ENCODE measurements at regions not wholly inside any gene's neighbourhood (a gene's known extent, or its start where the extent isn't known, plus 50 kb on each side); places are given as distances from the start of the nearest gene placed in this dataset.

DNA sequence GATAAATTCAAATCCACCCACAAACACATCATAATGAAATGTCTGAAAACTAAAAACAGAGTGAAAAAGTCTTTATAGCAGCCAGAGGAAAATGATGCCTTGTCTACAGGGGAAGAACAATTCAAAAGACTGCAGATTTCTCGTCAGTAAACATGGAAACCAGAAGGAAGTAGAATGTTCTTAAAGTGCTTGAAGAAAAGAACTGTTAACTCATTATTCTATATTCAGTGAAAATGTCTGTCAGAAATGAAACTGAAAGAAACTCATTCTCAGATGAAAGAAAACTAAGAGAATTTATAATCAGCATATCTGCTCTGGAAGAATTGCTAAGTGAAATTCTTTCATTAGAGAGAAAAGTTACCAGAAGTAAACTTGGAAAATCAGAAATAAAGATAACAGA lies 416.1 kb downstream of the TBC1D32 start:
- DNase-seq: no peak

GRCh38 chr6:120916844-120917243 lies 417.4 kb downstream of the TBC1D32 start:
- DNase-seq: no peak

GRCh38 chr6:120913486-120913885 lies 420.8 kb downstream of the TBC1D32 start:
- DNase-seq: no peak

DNA sequence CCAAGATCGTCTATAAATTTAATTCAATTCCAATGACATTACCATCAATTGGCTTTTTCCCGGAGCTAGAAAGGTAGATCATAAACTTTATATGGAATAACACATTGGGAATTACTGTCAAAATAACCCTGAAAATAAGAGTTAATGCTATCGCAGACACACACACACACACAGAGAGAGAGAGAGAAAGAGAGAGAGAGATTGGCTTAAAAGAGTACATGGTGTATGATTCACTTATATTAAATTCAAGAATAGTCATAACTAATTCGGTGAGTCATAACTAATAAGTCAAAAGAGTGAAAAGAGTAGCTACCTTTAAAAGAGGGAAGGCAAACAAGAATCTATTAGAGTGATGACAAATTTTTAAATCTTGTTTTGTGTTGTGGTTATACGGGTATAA lies 425.5 kb downstream of the TBC1D32 start:
- no peak for DNase-seq

GRCh38 chr6:120903836-120904235 lies 430.4 kb downstream of the TBC1D32 start:
- no peak for DNase-seq

DNA sequence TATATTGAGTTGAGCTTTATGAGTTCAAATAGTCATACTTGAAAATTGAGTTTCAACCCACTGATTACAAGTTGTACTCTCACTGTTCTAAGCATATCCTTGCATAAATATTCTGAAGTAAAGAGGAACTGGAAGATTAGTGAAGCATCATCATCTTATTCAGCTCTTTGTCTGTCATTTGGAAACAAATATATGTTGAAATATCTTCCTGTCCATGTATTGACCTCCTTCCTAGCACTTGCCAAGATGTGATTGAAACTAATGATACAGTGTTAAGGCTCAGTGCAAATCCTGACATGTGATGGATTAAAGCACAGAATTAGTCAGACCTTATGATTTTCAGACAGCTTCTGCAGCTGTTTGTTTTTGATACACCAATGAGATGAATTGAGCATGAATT lies 434.3 kb downstream of the TBC1D32 start:
- DNase-seq: no peak

DNA sequence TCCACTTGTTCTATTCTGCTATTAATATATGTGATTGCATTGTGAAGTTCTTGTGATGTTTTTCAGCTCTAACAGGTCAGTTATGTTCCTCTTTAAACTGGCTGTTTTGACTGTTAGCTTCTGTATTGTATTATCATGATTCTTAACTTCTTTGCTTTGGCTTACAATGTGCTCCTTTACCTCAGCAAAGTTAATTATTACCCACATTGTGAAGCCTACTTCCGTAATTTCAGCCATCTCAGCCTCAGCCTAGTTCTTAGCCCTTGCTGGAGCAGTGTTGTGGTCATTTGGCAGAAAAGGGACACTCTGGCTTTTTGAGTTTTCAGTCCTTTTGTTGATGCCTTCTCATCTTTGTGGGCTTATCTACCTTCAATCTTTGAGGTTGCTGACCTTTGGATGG lies 440.2 kb downstream of the TBC1D32 start:
- DNase-seq: no peak

- no peak for DNase-seq
These were observed 457.3 kb downstream of the TBC1D32 start for GRCh38 chr6:120876931-120877330.

- DNase-seq: no peak
These were observed 457.9 kb downstream of the TBC1D32 start for GRCh38 chr6:120876424-120876823.

DNA sequence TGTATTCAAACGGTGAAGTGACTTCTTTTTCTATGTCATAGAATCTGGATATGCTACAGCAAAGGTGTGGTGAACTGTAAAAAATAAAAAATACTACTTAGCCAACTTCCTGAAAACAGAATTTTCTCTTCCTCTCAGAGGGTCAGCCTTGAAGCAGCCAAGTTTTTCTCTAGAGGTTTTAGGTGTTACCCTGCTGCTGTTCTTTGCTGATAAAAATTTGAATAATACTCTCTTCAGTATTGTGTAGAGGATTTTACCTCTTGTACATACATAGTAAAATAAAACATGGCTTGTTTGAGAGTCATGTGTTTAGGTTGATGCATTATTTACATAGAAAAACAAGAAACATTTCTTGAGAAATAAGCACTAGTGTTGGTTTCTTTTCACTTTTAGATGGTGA lies 458.4 kb downstream of the TBC1D32 start:
- DNase-seq: no peak

DNA sequence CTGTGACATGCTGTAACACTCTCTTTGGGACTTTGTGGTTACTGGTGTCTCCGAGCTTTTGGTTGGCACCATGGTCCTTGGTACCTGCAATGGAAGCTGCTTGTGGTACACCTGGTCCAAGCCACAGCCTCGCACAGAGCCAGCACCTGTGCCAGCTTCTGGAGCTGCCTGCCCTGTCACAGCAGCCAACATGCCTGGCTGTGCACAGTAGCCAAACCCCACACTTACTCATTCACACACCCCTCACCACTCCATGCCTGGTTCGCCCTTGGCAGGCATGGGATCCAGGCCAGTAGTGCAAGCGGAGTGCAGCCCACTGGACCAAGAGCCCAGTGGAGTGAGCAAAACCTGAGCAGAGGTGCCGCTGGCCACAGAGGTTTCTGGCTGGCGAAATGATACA lies 459.9 kb downstream of the TBC1D32 start:
- no peak for DNase-seq

- no peak for DNase-seq
These were observed 461.0 kb downstream of the TBC1D32 start for GRCh38 chr6:120873125-120873865.

DNA sequence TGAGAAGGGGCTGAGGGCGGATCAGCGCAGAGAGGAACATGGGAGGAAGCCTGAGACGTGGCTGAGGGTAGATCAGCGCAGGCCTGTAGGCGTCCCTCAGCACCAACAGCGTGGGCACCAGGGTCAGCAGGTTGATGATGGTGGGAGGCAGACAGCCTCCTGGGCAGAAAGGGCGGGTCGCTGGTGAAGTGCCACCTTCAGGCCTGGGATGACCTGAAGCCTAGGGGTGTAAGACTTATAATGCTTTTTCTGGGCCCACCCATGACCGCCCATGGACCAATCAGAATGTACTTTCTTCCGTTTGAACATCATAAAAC lies 462.1 kb downstream of the TBC1D32 start:
- DNase-seq: no peak

DNA sequence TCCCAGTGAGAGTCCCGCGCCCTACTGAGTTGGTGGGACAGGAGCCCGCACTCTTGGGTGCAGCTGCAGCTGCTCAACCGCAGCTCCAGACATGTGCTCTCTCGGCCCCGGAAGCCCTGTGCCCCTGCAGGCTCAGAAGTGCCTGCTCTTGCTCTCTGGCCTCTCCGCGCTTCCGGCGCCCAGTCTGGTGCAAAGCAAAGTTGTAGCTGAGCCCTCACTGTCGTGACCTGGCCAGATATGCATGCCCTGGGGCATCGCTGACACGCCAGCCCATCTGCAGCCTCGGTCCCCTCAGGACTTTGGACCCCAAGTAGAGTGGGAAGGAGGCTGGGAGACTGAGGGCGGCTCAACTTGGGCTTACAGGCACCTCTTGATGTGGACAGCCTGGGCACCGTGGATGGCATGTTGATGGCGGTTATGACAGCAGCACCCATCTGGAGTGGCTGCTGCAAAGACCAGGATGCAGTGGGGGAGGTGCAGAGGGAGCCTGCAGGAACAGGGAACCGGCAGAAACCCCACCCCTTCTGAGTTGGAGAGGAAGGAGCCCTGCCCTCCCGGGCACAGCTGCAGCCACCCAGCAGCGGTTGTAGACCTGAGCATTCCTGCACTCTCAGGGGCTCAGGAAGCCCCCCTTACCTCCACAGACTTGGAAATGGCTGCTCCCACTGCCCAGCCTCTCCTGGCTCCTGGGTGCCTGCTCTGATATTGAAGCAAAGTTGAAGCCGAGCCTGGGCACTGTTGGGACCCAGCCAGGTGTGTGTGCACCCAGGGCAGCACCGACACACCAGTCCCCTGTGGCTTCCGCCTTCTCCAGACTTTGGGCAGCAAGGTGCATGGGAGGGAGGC lies 462.6 kb downstream of the TBC1D32 start:
- DNase-seq: no peak

DNA sequence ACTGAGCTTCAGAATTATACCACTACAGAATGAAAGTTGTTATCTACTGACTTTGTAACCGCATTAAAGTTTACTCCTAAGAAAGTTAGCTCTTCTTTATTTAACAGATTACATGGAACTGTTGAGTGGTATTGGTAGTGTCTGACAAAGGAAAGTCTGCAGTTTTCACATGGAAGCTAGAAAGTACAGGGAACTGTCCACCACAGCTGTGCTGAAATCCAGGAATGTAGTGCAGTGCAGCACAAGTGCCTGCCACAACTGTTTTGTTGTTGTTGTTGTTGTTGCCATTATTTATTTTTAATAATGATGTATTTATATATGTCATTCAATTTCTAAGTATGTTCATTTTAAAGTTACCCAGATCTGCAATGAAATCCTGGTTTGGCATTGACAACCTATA lies 464.9 kb downstream of the TBC1D32 start:
- no peak for DNase-seq

DNA sequence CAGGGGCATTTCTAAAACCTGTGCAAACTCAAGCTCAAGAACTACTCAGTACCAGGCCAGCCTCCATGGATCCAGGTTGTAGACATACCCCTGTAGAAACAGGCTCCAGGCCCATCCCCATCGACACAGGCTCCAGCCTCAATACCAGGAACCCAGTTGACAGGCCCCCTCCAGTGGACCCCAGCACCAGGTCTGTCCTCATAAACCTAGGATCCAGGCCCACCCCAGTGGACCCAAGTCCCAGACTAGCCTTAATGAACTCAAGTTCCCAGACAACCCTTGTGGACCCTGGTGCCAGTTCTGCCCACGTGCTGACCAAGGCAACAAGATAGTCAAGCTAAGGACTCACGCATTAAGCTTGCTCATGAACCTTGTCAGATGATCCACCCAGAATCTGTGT lies 476.9 kb downstream of the TBC1D32 start:
- no peak for DNase-seq

GRCh38 chr6:120854583-120854982 lies 479.7 kb downstream of the TBC1D32 start:
- DNase-seq: no peak

DNA sequence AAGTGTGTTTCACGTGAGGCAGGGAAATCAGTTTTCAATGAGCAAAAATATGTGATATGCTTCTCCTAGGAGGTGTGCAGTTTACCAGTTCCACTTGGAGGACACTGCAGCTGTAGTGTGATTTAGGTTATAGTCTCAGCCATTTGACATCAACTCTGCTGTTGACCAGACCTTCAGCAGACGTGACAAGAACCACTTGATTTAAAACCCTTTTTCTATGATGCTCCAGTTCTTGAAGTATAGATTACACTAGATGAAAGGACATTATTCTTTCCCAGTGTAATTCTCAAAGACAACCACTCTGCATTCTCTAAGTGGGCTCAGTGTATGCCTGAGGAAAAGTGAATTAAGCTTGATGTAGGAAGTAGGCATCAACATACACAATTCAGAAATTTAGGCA lies 480.8 kb downstream of the TBC1D32 start:
- DNase-seq: no peak

GRCh38 chr6:120852293-120852849 lies 481.9 kb downstream of the TBC1D32 start:
- no peak for DNase-seq

DNA sequence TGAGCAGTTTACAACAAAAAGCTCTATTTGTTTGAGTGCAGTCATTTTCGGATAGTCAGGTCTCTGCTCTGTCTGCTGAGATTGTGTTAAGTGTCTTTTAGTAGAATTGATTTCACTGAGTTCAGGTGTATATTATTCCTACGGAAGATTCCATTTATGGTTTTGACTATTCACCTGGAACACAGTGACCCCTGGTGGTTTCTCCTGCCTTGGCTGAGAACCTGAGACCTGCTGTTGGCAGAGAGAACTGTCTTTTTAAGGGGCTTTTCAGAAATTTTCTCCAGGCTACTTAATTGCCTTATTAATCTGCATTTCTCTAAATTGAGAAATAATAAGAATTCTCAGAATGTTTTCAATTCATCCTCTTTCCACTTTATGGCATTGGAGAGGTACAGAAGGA lies 508.0 kb downstream of the TBC1D32 start:
- no peak for DNase-seq

- DNase-seq: no peak
These were observed 517.5 kb downstream of the TBC1D32 start for GRCh38 chr6:120816794-120817193.

DNA sequence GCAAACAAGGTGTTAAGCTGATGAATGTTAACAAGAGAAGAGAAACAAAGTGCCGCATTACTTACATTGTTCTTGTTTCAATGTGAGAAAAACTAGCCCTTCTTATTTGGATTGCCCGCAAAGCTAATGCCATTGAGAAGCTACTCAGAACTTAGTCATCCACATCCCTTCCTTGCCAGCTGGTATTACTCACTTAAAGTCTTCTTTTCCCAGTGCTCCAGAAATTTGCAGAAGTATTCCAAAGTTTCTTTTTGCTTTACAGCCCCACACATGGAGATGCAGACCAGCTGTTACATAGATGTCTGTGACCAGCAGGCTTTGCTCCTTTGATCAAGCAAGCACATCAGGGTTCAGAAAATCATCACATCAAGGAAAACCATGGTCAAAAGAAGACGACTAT lies 529.0 kb downstream of the TBC1D32 start:
- DNase-seq: no peak

GRCh38 chr6:120804612-120805011 lies 529.7 kb downstream of the TBC1D32 start:
- no peak for DNase-seq

GRCh38 chr6:120786682-120787081 lies 547.6 kb downstream of the TBC1D32 start:
- DNase-seq: no peak

Measured in CD4-positive, alpha-beta T cell treated with Interleukin-4 for 4 hours (primary cell).